ENCODE measurements at regions not wholly inside any gene's neighbourhood (a gene's known extent, or its start where the extent isn't known, plus 50 kb on each side); places are given as distances from the start of the nearest gene placed in this dataset.

DNA sequence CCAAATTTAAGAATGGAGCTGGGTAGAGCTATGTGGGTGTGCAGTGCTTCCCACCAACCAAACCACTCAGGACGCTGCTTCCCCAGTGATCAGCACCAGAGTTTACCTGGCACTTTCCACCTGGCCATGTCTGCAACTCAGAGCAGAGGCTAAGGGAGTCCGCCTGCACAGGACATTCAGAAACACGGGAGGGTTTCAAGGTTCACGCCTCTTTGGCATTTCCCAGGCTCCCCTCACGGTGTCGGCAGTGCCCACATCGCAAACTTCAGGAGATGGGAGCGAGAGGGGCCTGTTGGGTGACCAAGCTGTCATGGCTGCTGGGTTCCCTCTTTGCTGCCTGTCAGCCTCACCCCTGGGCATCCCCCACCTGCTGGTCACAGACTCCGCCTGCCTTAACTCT, 161.5 kb downstream of the NXNL2 start:
- DNase-seq: no peak

GRCh38 chr9:88697764-88698432, 162.9 kb downstream of the NXNL2 start:
- no peak for DNase-seq

DNA sequence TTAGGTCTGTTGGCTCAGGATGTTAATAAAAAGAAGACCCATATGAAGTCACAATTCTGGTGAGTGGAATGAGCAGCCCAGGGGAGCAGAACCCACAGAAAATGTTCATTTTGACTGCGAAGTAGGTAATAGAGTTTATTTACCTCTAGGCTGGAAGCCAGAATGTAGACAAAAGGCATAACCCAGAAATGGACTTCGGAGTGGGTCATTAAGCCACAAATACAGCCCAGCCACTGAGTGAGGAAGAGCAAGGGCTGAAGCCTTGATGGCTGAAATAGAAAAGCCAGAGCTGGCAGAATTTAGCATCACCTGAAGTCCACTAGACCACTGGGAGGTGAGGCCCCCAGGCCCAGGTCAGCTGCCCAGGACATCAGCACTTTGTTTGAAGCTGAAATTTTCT, 168.0 kb downstream of the NXNL2 start:
- no peak for DNase-seq

- no peak for DNase-seq
Observed at GRCh38 chr9:88706193-88707113, 171.5 kb downstream of the NXNL2 start.

- DNase-seq: no peak
Observed at GRCh38 chr9:88710449-88710848, 175.5 kb downstream of the NXNL2 start.

GRCh38 chr9:88711719-88712118, 176.7 kb downstream of the NXNL2 start:
- no peak for DNase-seq

GRCh38 chr9:88712484-88712883, 177.5 kb downstream of the NXNL2 start:
- DNase-seq: no peak

DNA sequence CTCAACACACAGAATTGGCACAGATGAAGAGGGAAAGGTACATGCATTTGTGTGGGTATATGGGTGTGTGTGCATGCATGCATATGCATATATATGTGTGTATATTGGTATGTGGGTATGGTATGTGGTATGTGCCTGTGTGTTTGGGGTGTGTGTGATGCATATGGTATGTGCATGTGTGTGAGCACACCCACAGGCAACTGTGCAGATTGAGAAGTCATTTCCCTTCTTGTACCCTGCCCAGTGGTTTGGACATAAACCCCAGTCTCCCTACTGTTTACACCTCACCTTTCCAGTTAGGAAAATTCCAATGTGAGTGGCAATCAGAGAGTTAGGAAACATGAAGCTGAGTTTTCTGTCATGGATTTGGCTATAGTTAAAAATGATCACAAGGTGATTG, 178.0 kb downstream of the NXNL2 start:
- DNase-seq: no peak

- DNase-seq: no peak
Observed at GRCh38 chr9:88716596-88717290, 181.8 kb downstream of the NXNL2 start.

DNA sequence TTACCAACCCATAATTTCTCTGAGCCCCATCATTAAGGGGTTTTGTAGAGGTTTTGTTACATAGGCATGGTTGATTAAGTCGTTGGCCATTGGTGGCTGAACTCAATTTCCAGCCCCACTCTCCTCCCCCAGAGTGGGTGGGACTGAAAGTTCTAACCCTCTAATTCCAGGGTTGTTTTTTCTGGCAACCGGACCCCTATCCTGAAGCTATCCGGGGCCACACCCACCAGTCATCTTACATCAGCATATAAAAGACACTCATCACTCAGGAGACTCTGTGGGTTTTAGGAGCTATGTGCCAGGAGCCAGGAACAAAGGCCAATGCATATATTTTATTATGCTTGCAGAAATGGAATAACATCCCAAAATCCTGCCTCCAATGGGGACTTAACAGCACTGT, 186.0 kb downstream of the NXNL2 start:
- no peak for DNase-seq

DNA sequence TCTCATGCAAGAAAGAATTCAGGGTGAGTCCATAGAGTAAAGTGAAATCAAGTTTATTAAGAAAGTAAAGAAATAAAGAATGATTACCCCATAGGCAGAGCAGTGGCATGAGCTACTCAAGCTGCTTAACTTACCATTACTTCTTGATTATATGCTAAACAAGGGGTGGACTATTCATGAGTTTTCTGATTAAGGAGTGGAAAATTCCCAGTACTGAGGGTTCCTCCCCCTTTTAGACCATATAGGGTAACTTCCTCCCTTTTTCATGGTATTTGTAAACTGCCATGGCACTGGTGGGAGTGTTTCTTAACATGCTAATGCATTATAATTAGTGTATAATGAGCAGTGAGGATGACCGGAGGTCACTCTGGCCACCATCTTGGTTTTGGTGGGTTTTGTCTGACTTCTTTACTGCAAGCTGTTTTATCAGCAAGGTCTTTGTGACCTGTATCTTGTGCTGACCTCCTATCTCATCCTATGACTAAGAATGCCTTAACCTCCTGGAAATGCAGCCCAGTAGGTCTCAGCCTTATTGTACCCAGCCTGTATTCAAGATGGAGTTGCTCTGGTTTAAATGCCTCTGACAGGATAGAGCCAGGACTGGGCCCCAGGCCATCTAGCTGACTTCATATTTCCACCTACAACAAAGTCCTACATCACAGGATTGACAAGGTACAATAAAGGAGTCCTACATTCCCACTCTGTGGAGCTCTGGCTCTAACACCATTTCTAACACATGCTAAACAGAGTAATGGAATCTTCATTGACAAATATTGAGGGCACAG, 186.7 kb downstream of the NXNL2 start:
- no peak for DNase-seq

DNA sequence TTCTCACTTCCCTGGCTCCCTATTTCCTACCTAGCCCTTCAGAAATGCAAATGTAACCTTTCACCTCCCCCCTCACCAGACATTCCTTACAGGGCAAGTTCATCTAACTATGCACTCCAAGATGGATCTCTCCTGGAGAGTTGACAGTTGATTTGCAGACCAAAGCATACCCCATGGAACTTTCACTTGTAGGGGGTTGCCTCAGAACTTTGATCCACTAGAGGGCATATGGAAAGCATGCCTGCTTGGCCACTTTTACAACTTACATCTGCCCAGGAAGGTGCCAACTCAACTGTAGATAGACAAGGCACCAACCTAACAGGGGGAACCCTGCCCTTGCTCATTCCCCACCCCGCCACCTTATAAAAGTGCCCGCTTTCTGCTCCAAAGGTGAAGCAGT, 187.8 kb downstream of the NXNL2 start:
- DNase-seq: no peak

DNA sequence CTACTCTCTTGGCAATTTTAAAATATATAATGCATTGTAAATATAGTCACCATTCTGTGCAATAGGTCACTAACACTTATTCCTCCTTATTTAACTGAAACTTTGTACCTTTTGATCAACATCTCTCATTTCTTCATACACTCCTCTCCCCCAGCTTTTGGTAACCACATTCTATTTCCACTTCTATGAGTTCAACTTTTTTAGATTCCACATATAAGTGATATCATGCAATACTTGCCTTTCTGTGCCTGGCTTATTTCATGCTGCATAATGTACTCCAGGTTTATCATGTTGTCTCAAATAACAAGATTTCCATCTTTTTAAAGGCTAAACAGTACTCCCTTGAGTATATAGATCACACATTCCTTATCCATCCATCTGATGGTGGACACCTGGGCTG, 188.8 kb downstream of the NXNL2 start:
- no peak for DNase-seq

DNA sequence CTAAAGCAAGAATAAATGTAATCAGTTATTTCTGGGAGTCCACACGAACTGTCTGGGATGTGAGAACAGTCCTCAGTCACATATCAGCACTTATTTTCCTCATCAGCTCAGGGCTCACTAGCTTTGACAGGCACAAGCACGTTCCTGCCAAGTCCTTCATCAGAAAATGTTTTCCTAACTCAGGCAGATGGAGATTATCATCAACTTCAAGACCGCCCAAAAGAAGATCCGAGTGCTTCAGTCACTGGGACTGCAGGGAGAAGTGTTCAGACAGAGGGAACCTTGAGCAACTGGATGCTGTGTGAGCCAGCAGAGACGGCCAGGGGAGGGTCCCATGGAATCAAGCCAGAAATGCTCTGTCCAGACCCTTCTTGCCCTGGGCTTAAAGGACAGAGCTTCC, 189.4 kb downstream of the NXNL2 start:
- DNase-seq: no peak

DNA sequence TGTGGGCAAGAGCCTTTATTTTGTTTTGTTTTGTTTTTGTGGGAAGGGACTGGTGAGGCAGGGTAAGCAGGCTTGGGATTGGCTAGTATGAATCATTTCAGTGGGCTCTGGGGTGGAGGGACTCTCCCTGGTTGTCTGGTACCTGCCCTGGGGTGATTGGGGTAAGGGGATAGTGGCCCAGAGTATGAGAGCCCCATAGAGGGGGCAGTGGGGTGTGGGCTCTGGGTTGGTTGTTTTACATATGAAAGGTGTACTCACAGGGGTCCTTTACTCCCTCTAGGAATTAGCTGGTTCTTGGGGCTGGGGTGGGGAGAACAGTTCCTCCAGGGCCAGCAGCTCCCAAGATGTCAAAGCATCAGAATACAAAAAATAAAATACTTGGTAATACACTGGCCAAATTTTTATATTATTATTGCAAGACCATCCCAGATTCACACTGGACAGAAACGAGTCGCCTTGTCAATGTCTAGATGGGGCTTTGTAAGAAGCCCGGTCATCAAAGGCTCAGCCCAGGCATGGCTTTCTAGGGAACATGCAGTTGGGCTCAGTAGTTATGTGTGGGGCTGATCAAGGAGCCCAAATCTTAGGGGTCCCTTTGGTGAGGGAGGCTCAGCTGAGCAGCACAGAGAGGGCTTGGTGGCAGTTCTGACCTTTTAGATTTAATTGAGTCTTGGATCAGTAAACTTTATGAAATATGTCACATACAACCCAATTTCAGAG, 190.5 kb downstream of the NXNL2 start:
- DNase-seq: no peak

GRCh38 chr9:88726803-88727202, 191.8 kb downstream of the NXNL2 start:
- DNase-seq: no peak

DNA sequence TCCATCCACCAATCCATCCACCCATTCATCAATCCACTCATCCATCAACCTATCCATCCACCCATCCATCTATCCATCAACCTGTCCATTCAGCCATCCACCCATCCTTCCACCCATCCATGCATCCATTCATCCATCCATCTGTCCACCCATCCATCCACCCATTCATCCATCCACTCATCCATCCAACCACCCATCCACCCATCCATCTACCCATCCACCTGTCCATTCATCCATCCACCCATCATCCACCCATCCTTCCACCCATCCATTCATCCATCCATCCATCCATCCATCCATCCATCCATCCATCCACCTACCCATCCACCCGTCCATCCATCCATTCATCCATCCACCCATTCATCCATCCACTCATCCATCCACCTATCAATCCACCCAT, 195.8 kb downstream of the NXNL2 start:
- no peak for DNase-seq

GRCh38 chr9:88732128-88732527, 197.2 kb downstream of the NXNL2 start:
- DNase-seq: no peak

- DNase-seq: no peak
Observed at GRCh38 chr9:88733651-88734421, 198.9 kb downstream of the NXNL2 start.

DNA sequence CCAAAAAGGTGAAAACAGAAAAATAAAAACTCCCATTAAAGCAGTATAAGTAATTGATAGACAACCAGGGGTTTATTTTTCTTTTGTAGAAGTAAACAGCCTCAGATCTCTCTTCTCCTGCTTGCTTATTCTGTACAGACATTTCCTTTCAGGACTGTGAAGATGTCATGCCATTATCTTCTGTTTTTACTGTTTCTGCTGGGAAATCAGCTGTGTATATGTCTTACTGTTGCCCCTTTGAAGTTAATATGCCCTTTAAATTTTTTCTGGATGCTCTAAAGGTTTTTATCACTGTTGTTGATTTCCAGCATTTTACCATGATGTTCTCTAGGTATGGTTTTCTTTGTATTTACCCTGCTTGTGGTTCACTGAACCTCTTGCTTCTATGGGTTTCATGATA, 199.5 kb downstream of the NXNL2 start:
- DNase-seq: no peak

DNA sequence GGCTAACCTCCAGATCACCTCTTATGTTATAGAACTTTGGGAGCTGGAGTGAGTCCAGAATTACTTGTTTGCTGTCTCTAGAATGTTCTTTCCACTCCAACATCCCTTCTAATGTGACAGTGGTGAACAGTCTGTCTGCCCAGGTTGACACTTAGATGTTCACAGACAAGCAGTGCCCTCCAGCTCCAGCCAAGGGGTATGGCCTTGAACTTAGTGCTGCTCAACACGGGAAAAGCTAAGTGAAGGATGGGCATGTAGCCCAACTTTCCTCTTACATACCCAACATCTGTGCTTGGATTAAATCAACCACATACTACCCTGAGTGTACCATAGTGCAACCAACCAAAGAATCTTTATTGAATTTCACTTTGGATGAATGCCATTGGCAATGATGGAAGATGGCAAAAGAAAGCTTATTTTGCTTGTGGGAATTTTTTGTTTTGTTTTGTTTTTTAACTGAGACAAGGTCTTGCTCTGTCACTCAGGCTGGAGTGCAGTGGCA, 201.2 kb downstream of the NXNL2 start:
- DNase-seq: no peak

Data from stimulated activated CD4-positive, alpha-beta T cell treated with anti-CD3 and anti-CD28 coated beads, Interleukin-1b, Interleukin-23, amount 100 ng/mL, for 48 hours (primary cell).